PC-3 (cell line): ENCODE measurements at regions not wholly inside any gene's neighbourhood (a gene's known extent, or its start where the extent isn't known, plus 50 kb on each side); places are given as distances from the start of the nearest gene placed in this dataset.
"Not testable (repeated sequence)": the region's sequence is repeated elsewhere in the genome, so short reads cannot be mapped to it uniquely, and the experiment has no call there.

Experiments
- ATAC-seq: fragments of 200-7000 bp; cut with Tn5 transposase; 2 replicates; pipeline ENCODE4 v1.9.1; 2020; ENCODE audit warnings: mild to moderate bottlenecking, moderate library complexity
- BruUV-seq: library from RNA; stranded (reverse); fragments of 400-500 nt; replicated peaks from 2 replicates; lab custom pipeline; 2021; lab: Mats Ljungman, UMichigan
- CTCF ChIA-PET: fragments of 300-600 bp; sonication (Branson Sonifier 250); formaldehyde crosslinking; loops from one replicate; lab custom pipeline; 2022; ENCODE audit warnings: antibody characterized with exemption; lab: Charles Lee
- POLR2A ChIA-PET: fragments of 300-600 bp; sonication (Branson Sonifier 250); formaldehyde crosslinking; loops from one replicate; lab custom pipeline; 2022; ENCODE audit warnings: antibody characterized with exemption; ENCODE audit not compliant: unreplicated experiment; lab: Charles Lee
- DNase-seq: peaks from one replicate; pipeline ENCODE4 v3.0.0-alpha.2; 2015
- H2AFZ ChIP-seq: fragments of 300-600 bp; sonication (generic); 2 replicates; pipeline ENCODE4 v1.6.0; 2016; ENCODE audit warnings: antibody characterized with exemption, low read length
- H3F3A ChIP-seq: fragments of 300-600 bp; sonication (generic); one replicate; pipeline ENCODE4 v1.6.0; 2017; ENCODE audit warnings: antibody characterized with exemption, low read length, control low read depth, mild to moderate bottlenecking; ENCODE audit not compliant: unreplicated experiment
- H3K27ac ChIP-seq: fragments of 300-600 bp; sonication (generic); 2 replicates; pipeline ENCODE4 v1.5.1; 2016; ENCODE audit warnings: mild to moderate bottlenecking, low read length
- H3K27me3 ChIP-seq: fragments of 300-600 bp; sonication (generic); 2 replicates; pipeline ENCODE4 v1.6.1; 2016; ENCODE audit warnings: low read length, mixed read lengths
- H3K36me3 ChIP-seq: fragments of 300-600 bp; sonication (generic); 2 replicates; pipeline ENCODE4 v1.6.1; 2016; ENCODE audit warnings: low read depth, mixed run types, low read length, mixed read lengths
- H3K4me1 ChIP-seq: fragments of 300-600 bp; sonication (generic); 2 replicates; pipeline ENCODE4 v1.5.1; 2016; ENCODE audit warnings: low read length; ENCODE audit not compliant: insufficient read depth
- H3K4me2 ChIP-seq: fragments of 300-600 bp; sonication (generic); 2 replicates; pipeline ENCODE4 v1.6.0; 2016; ENCODE audit warnings: low read length
- H3K4me3 ChIP-seq: fragments of 300-600 bp; sonication (generic); 2 replicates; pipeline ENCODE4 v1.5.1; 2016; ENCODE audit warnings: mild to moderate bottlenecking, low read length, mixed read lengths
- H3K79me2 ChIP-seq: fragments of 300-600 bp; sonication (generic); 2 replicates; pipeline ENCODE4 v1.6.1; 2017; ENCODE audit warnings: low read length, mixed read lengths
- H3K9ac ChIP-seq: fragments of 300-600 bp; sonication (generic); 2 replicates; pipeline ENCODE4 v1.6.0; 2016; ENCODE audit warnings: mild to moderate bottlenecking, low read length
- H3K9me2 ChIP-seq: fragments of 300-600 bp; sonication (generic); replicated peaks from 2 replicates; pipeline ENCODE4 v1.6.1; 2016; ENCODE audit warnings: mixed run types, low read length, mixed read lengths
- H3K9me3 ChIP-seq: fragments of 300-600 bp; sonication (generic); 2 replicates; pipeline ENCODE4 v1.6.1; 2016; ENCODE audit warnings: low read length, mixed read lengths
- H4K20me1 ChIP-seq: fragments of 300-600 bp; sonication (generic); 2 replicates; pipeline ENCODE4 v1.6.1; 2016; ENCODE audit warnings: low read length, mixed read lengths
- CTCF ChIP-seq: fragments of 300-600 bp; sonication (generic); conservative IDR thresholded peaks from 2 replicates; pipeline ENCODE4 v1.5.1; 2017; ENCODE audit warnings: antibody characterized with exemption, low read depth, mild to moderate bottlenecking, low read length
- EZH2 ChIP-seq: fragments of 300-600 bp; sonication (generic); IDR thresholded peaks from one replicate; pipeline ENCODE4 v1.6.1; 2017; ENCODE audit warnings: antibody characterized with exemption, mild to moderate bottlenecking, low read length; ENCODE audit not compliant: unreplicated experiment
- EZH2phosphoT487 ChIP-seq: fragments of 300-600 bp; sonication (generic); IDR thresholded peaks from 2 replicates; pipeline ENCODE4 v1.6.1; 2018; ENCODE audit warnings: mild to moderate bottlenecking, antibody characterized with exemption, low read length, borderline replicate concordance
- intact Hi-C: fragments of 100-400 bp; cut with micrococcal nuclease; formaldehyde crosslinking; loops from 2 replicates; pipeline ENCODE4 v1.9.0; 2023

GRCh38 chr1:108314815-108315214 is 70.9 kb upstream of the NBPF4 start:
- Histone ChIP-seq H3K9ac (no peak overlapping the region), H4K20me1 (no peaks in the 10 kb centered on the region), H3K4me2 (0 out of 2 replicates have a peak overlapping the region, but pooled peaks have one; percentile 11), H3K4me1 (peaks cover 17% of the 10 kb centered on the region), H3K9me3 (no peaks in the 10 kb centered on the region), H3K36me3 (no peaks in the 10 kb centered on the region), H3K4me3 (no peak overlapping the region), H3F3A (no peaks in the 10 kb centered on the region), H2AFZ (no peak overlapping the region), H3K27me3 (no peaks in the 10 kb centered on the region), H3K27ac (0 out of 2 replicates have a peak overlapping the region, but pooled peaks have one; percentile 5), H3K79me2 (no peaks in the 10 kb centered on the region), H3K9me2 (no peaks in the 10 kb centered on the region)
- ChIA-PET POLR2A (no interaction called here), CTCF (no interaction called here)
- DNase-seq (peak; percentile 60), ATAC-seq (peak; percentile 91)
- no peak for TF ChIP-seq EZH2
- no peak for TF ChIP-seq EZH2phosphoT487
- TF ChIP-seq CTCF: no peak
- intact Hi-C loops: no loop called here
- BruUV-seq: no TSS peak

- H3K27me3 ChIP-seq: no peaks in the 10 kb centered on the region
- no peak overlapping the region for H2AFZ ChIP-seq
- no peaks in the 10 kb centered on the region for H3K36me3 ChIP-seq
- H4K20me1 ChIP-seq: no peaks in the 10 kb centered on the region
- no TSS peak for BruUV-seq
- H3F3A ChIP-seq: no peaks in the 10 kb centered on the region
- no peak overlapping the region for H3K9ac ChIP-seq
- POLR2A ChIA-PET: no interaction called here
- H3K9me3 ChIP-seq: no peaks in the 10 kb centered on the region
- ATAC-seq (0 out of 2 replicates have a peak, but pooled peaks have one; percentile 20), DNase-seq (peak; percentile 65)
- intact Hi-C loops: no loop called here
- peak; percentile 68 for TF ChIP-seq CTCF
- TF ChIP-seq EZH2phosphoT487: no peak
- TF ChIP-seq EZH2: no peak
- H3K4me2 ChIP-seq: no peak overlapping the region
- H3K27ac ChIP-seq: no peak overlapping the region
- H3K9me2 ChIP-seq: no peaks in the 10 kb centered on the region
- CTCF ChIA-PET: interaction anchor here (0.5 to 0.6 kb wide), 2 partner anchors 102 to 1281 kb away, joined by 3 to 4 read pairs; no protein-coding TSS in a partner anchor
- H3K79me2 ChIP-seq: no peaks in the 10 kb centered on the region
- no peak overlapping the region for H3K4me3 ChIP-seq
- H3K4me1 ChIP-seq: peaks cover 17% of the 10 kb centered on the region
These were observed 72.7 kb upstream of the NBPF4 start for GRCh38 chr1:108316545-108316944.

- no peaks in the 10 kb centered on the region for H4K20me1 ChIP-seq
- H3K9ac ChIP-seq: no peak overlapping the region
- no peaks in the 10 kb centered on the region for H3K36me3 ChIP-seq
- intact Hi-C loops: no loop called here
- no peaks in the 10 kb centered on the region for H3K9me2 ChIP-seq
- no peaks in the 10 kb centered on the region for H3F3A ChIP-seq
- no peak overlapping the region for H2AFZ ChIP-seq
- no peak overlapping the region for H3K27ac ChIP-seq
- no peaks in the 10 kb centered on the region for H3K27me3 ChIP-seq
- no peaks in the 10 kb centered on the region for H3K4me1 ChIP-seq
- no peak for TF ChIP-seq CTCF
- TF ChIP-seq EZH2: no peak
- no peak for TF ChIP-seq EZH2phosphoT487
- DNase-seq: no peak
- H3K4me3 ChIP-seq: no peak overlapping the region
- no peaks in the 10 kb centered on the region for H3K9me3 ChIP-seq
- no peak overlapping the region for H3K4me2 ChIP-seq
- H3K79me2 ChIP-seq: no peaks in the 10 kb centered on the region
- CTCF ChIA-PET: no interaction called here
- POLR2A ChIA-PET: no interaction called here
- ATAC-seq: no peak
- no TSS peak for BruUV-seq
These were observed 77.0 kb upstream of the NBPF4 start for GRCh38 chr1:108320849-108321248.

- H3K9ac ChIP-seq, ATAC-seq, H3K27me3 ChIP-seq, H3K79me2 ChIP-seq, H3K27ac ChIP-seq, H4K20me1 ChIP-seq, intact Hi-C loops, H3F3A ChIP-seq, H2AFZ ChIP-seq, H3K9me3 ChIP-seq, CTCF ChIA-PET, H3K4me3 ChIP-seq, H3K9me2 ChIP-seq, H3K36me3 ChIP-seq, H3K4me1 ChIP-seq, POLR2A ChIA-PET, DNase-seq, H3K4me2 ChIP-seq, BruUV-seq: not testable (repeated sequence)
These were observed 81.5 kb upstream of the NBPF4 start for GRCh38 chr1:108325338-108325737.
